Nephron progenitor cell (in vitro differentiated cells): ENCODE measurements at regions not wholly inside any gene's neighbourhood (a gene's known extent, or its start where the extent isn't known, plus 50 kb on each side); places are given as distances from the start of the nearest gene placed in this dataset.

Experiments
- DNase-seq: peaks from one replicate; pipeline ENCODE4 v3.0.0; 2021
- H3K27ac Mint-ChIP-seq: 2 replicates; pipeline ENCODE4 v1.8.0; 2021; ENCODE audit warnings: mild to moderate bottlenecking, moderate library complexity, mixed read lengths
- H3K27me3 Mint-ChIP-seq: 2 replicates; pipeline ENCODE4 v1.8.0; 2021; ENCODE audit warnings: mild to moderate bottlenecking, low read depth, mixed read lengths; ENCODE audit not compliant: poor library complexity
- H3K36me3 Mint-ChIP-seq: 2 replicates; pipeline ENCODE4 v1.8.0; 2021; ENCODE audit warnings: low read depth, mixed read lengths
- H3K4me1 Mint-ChIP-seq: 2 replicates; pipeline ENCODE4 v1.8.0; 2021; ENCODE audit warnings: mixed read lengths
- H3K4me3 Mint-ChIP-seq: 2 replicates; pipeline ENCODE4 v1.8.0; 2021; ENCODE audit warnings: mild to moderate bottlenecking, moderate library complexity, mixed read lengths
- H3K9me3 Mint-ChIP-seq: 2 replicates; pipeline ENCODE4 v1.8.0; 2021; ENCODE audit warnings: mild to moderate bottlenecking, moderate library complexity, mixed read lengths
- CTCF ChIP-seq: fragments of 200-600 bp; sonication (generic); IDR thresholded peaks from 2 replicates; pipeline ENCODE4 v1.5.0; 2021; ENCODE audit warnings: antibody characterized with exemption

DNA sequence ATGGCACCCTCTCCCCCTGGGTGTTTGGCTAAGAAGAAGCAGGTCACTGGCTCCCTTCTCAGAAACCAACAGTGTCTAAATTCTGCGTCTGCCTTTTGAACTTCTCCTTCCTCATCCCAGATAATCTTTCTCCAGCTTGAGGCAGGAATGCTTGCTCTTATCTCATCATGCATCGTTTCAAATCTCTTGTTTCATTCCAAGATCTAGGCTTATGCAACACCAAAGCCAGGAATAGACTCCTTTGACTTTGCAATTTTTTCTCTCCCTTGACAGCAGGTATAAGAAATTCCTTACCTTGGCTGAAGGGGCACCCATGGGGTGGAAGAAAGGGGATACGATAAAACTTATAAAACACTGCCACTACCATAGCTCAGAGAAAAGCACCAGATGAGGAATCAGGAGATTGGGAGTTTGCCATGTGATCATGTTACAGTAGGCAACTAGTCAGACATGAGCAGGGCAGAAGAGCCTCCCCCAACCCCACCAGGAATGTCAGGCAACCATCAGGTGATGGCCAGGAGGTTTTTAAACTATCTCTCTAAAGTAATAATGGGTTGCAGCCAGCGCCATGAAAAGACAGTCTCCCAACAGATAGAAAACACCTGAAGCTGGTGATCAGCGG is 498.9 kb downstream of the KLF12 start:
- TF ChIP-seq CTCF, result no peak
- Mint-ChIP-seq H3K27me3 (no peaks in the 10 kb centered on the region), H3K27ac (no peak overlapping the region), H3K36me3 (no peaks in the 10 kb centered on the region), H3K4me1 (peaks cover 21% of the 10 kb centered on the region), H3K4me3 (no peak overlapping the region), H3K9me3 (peaks cover 18% of the 10 kb centered on the region)
- DNase-seq, result no peak

- Mint-ChIP-seq H3K4me3 (no peak overlapping the region), H3K27me3 (no peaks in the 10 kb centered on the region), H3K9me3 (peaks cover 15% of the 10 kb centered on the region), H3K36me3 (no peaks in the 10 kb centered on the region), H3K27ac (no peak overlapping the region), H3K4me1 (peaks cover 21% of the 10 kb centered on the region)
- TF ChIP-seq CTCF, result no peak
- no peak for DNase-seq
Measured at GRCh38 chr13:73633817-73634460, 500.3 kb downstream of the KLF12 start.

- H3K9me3 Mint-ChIP-seq, result peaks cover 15% of the 10 kb centered on the region
- no peak for TF ChIP-seq CTCF
- peaks cover 21% of the 10 kb centered on the region for H3K4me1 Mint-ChIP-seq
- no peaks in the 10 kb centered on the region for H3K36me3 Mint-ChIP-seq
- DNase-seq, result no peak
- no peak overlapping the region for H3K27ac Mint-ChIP-seq
- H3K27me3 Mint-ChIP-seq, result no peaks in the 10 kb centered on the region
- H3K4me3 Mint-ChIP-seq, result no peak overlapping the region
Measured at GRCh38 chr13:73631411-73631810, 502.8 kb downstream of the KLF12 start.

DNA sequence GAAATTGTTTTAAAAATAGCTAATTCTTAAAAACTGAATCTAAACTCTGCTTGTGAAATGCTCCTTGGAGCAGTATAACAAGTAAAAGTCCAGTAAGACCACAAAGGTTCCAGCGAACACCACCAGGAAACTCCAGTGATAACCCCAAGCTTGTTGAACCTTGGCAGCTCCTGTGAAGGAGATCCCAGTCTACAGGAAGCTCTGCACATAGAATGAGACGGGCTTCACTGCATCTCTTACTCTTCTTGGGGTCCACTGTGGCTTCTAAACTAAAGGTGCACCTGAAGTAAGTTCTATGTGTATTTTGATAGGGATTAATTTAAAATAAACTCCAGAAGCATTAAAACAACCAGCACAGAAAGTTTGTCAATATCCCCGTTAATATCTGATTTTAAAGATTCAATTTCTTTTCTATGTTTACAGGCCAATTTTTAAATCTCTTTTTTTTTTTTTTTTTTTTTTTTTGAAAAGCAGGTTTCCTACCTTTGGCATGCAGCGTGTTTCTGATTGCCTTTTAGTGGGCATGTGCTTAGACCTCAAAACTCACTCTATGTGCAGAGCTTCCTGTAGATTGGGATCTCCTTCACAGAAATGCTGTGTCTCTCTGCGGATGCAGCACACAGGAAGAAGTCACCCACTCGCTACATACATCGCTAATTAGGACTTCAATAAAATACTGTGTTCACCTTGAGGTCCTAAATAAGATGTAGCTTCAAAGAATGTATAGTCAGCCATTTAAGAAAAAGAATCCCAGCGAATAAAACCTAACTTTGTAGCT is 508.5 kb downstream of the KLF12 start:
- TF ChIP-seq CTCF, result no peak
- H3K9me3 Mint-ChIP-seq, result peaks cover 11% of the 10 kb centered on the region
- DNase-seq, result no peak
- H3K36me3 Mint-ChIP-seq, result no peaks in the 10 kb centered on the region
- H3K27me3 Mint-ChIP-seq, result no peaks in the 10 kb centered on the region
- no peaks in the 10 kb centered on the region for H3K4me1 Mint-ChIP-seq
- no peak overlapping the region for H3K4me3 Mint-ChIP-seq
- no peak overlapping the region for H3K27ac Mint-ChIP-seq

- no peak overlapping the region for H3K4me3 Mint-ChIP-seq
- TF ChIP-seq CTCF, result no peak
- H3K27ac Mint-ChIP-seq, result no peak overlapping the region
- peaks cover 18% of the 10 kb centered on the region for H3K4me1 Mint-ChIP-seq
- no peaks in the 10 kb centered on the region for H3K9me3 Mint-ChIP-seq
- H3K27me3 Mint-ChIP-seq, result no peaks in the 10 kb centered on the region
- DNase-seq, result no peak
- H3K36me3 Mint-ChIP-seq, result no peaks in the 10 kb centered on the region
Measured at GRCh38 chr13:73623281-73623680, 510.9 kb downstream of the KLF12 start.
